K562 (cell line): ENCODE measurements at regions not wholly inside any gene's neighbourhood (a gene's known extent, or its start where the extent isn't known, plus 50 kb on each side); places are given as distances from the start of the nearest gene placed in this dataset.

Source experiments
- CBX3 ChIP-seq, 2 experiments: IDR thresholded peaks; 1 replicate in 1 of 2; 2 replicates in 1 of 2; pipeline ENCODE4 v1.6.1; 2012; ENCODE audit warnings: inconsistent platforms in 2 of 2, low read length in 2 of 2, borderline replicate concordance in 1 of 2, control low read depth in 1 of 2
- CTCF ChIP-seq, 3 experiments: IDR thresholded peaks in 2 of 3; conservative IDR thresholded peaks in 1 of 3; 2 replicates each; pipeline ENCODE4 v1.5.1; 2011 to 2012; ENCODE audit warnings: low read length in 3 of 3, mild to moderate bottlenecking in 3 of 3, control low read depth in 2 of 3, improper control_type of control experiment in 1 of 3, inconsistent platforms in 1 of 3, low read depth in 1 of 3, mixed read lengths in 1 of 3, moderate library complexity in 1 of 3; ENCODE audit not compliant: insufficient read depth in 2 of 3
- GATAD2B ChIP-seq: fragments of 450-650 bp; IDR thresholded peaks from 2 replicates; pipeline ENCODE4 v1.6.1; 2017; ENCODE audit warnings: mild to moderate bottlenecking, borderline replicate concordance
- KDM4B ChIP-seq, 2 experiments: fragments of 450-650 bp in 1 of 2; sonication (generic) in 1 of 2; IDR thresholded peaks; 2 replicates each; pipeline ENCODE4 v1.6.1; 2016 to 2017; ENCODE audit warnings: borderline replicate concordance in 2 of 2, antibody characterized with exemption in 1 of 2, low read depth in 1 of 2, mild to moderate bottlenecking in 1 of 2
- NFYB ChIP-seq: IDR thresholded peaks from 2 replicates; pipeline ENCODE4 v1.6.1; 2011; ENCODE audit warnings: mild to moderate bottlenecking, moderate library complexity; ENCODE audit not compliant: insufficient read length; ENCODE audit errors: extremely low read depth
- NR1H2 ChIP-seq: sonication (generic); formaldehyde crosslinking; IDR thresholded peaks from 2 replicates; pipeline ENCODE4 v1.4.0; 2020; ENCODE audit warnings: mild to moderate bottlenecking, missing genetic modification reagents
- NR2C1 ChIP-seq, 2 experiments: fragments of 450-650 bp; IDR thresholded peaks; 2 replicates each; pipeline ENCODE4 v1.6.1; 2017; ENCODE audit warnings: mild to moderate bottlenecking in 2 of 2, antibody characterized with exemption in 1 of 2, inconsistent platforms in 1 of 2, missing compliant biosample characterization in 1 of 2, missing genetic modification characterization in 1 of 2
- PHF20 ChIP-seq: fragments of 450-650 bp; IDR thresholded peaks from 2 replicates; pipeline ENCODE4 v1.6.1; 2018; ENCODE audit not compliant: partially characterized antibody
- RAD21 ChIP-seq, 2 experiments: fragments of 250-450 bp in 1 of 2; fragments of 450-650 bp in 1 of 2; sonication (Bioruptor Pico) in 1 of 2; formaldehyde crosslinking in 1 of 2; IDR thresholded peaks in 1 of 2; conservative IDR thresholded peaks in 1 of 2; 2 replicates each; pipeline versions ENCODE4 v1.4.0 to v1.8.0; 2020 to 2022; ENCODE audit warnings: mild to moderate bottlenecking in 2 of 2, moderate library complexity in 1 of 2
- RERE ChIP-seq: sonication (generic); formaldehyde crosslinking; IDR thresholded peaks from 2 replicates; pipeline ENCODE4 v1.8.0; 2023; ENCODE audit warnings: missing genetic modification reagents, mild to moderate bottlenecking, borderline replicate concordance
- TF ChIP-seq, protein P1 (sequence below): fragments of 250-450 bp; sonication (Bioruptor Pico); IDR thresholded peaks from 2 replicates; pipeline ENCODE4 v1.4.0; 2020; ENCODE audit warnings: mild to moderate bottlenecking, moderate library complexity

GRCh38 chr12:42815068-42815467 lies 225.5 kb upstream of the PRICKLE1 start:
- no peak for TF ChIP-seq CBX3 (IDR thresholded peaks at IDR 0.05; ENCODE audit: borderline replicate concordance in 1 of 2, low read length in 2 of 2)
- no peak for TF ChIP-seq NR1H2
- TF ChIP-seq CTCF (IDR thresholded peaks at IDR 0.05 in 2 of 3, conservative IDR thresholded peaks at IDR 0.05 in 1 of 3; ENCODE audit: insufficient read depth in 2 of 3, low read depth in 1 of 3, low read length in 3 of 3), result no peak
- TF ChIP-seq, protein P1, sequence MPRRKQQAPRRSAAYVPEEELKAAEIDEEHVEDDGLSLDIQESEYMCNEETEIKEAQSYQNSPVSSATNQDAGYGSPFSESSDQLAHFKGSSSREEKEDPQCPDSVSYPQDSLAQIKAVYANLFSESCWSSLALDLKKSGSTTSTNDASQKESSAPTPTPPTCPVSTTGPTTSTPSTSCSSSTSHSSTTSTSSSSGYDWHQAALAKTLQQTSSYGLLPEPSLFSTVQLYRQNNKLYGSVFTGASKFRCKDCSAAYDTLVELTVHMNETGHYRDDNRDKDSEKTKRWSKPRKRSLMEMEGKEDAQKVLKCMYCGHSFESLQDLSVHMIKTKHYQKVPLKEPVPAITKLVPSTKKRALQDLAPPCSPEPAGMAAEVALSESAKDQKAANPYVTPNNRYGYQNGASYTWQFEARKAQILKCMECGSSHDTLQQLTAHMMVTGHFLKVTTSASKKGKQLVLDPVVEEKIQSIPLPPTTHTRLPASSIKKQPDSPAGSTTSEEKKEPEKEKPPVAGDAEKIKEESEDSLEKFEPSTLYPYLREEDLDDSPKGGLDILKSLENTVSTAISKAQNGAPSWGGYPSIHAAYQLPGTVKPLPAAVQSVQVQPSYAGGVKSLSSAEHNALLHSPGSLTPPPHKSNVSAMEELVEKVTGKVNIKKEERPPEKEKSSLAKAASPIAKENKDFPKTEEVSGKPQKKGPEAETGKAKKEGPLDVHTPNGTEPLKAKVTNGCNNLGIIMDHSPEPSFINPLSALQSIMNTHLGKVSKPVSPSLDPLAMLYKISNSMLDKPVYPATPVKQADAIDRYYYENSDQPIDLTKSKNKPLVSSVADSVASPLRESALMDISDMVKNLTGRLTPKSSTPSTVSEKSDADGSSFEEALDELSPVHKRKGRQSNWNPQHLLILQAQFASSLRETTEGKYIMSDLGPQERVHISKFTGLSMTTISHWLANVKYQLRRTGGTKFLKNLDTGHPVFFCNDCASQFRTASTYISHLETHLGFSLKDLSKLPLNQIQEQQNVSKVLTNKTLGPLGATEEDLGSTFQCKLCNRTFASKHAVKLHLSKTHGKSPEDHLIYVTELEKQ, result no peak
- no peak for TF ChIP-seq PHF20
- TF ChIP-seq GATAD2B, result no peak
- no peak for TF ChIP-seq RAD21 (CRISPR knock-in tag; conservative IDR thresholded peaks at IDR 0.05 in 1 of 2, IDR thresholded peaks at IDR 0.05 in 1 of 2)
- no peak for TF ChIP-seq NFYB
- TF ChIP-seq NR2C1 (IDR thresholded peaks at IDR 0.05), result no peak
- TF ChIP-seq NR2C1 (tag; IDR thresholded peaks at IDR 0.05), result no peak
- TF ChIP-seq KDM4B (IDR thresholded peaks at IDR 0.05; ENCODE audit: borderline replicate concordance in 2 of 2, low read depth in 1 of 2), result no peak
- TF ChIP-seq RERE (CRISPR knock-in tag), result no peak
